ENCODE measurements at regions not wholly inside any gene's neighbourhood (a gene's known extent, or its start where the extent isn't known, plus 50 kb on each side); places are given as distances from the start of the nearest gene placed in this dataset.
"Not testable (repeated sequence)": the region's sequence is repeated elsewhere in the genome, so short reads cannot be mapped to it uniquely, and the experiment has no call there.

- H3K27ac ChIP-seq (ENCODE audit: low read depth, low read length, poor library complexity, severe bottlenecking) = no peak overlapping the region
- H3K4me1 ChIP-seq (ENCODE audit: insufficient read depth, low read length, severe bottlenecking) = no peaks in the 10 kb centered on the region
- H3K9me3 ChIP-seq (ENCODE audit: low read length) = no peaks in the 10 kb centered on the region
Measured at GRCh38 chr4:81781799-81782198, 310.1 kb upstream of the RASGEF1B start.

GRCh38 chr4:81777718-81778117, 306.0 kb upstream of the RASGEF1B start:
- not testable (repeated sequence) for H2AFZ ChIP-seq (ENCODE audit: low read length); H3K36me3 ChIP-seq (ENCODE audit: insufficient read depth, low read length); H3K9ac ChIP-seq (ENCODE audit: low read length); H3K27me3 ChIP-seq (ENCODE audit: insufficient read depth, low read length); H3K9me3 ChIP-seq (ENCODE audit: low read length); H3K27ac ChIP-seq (ENCODE audit: low read depth, low read length, poor library complexity, severe bottlenecking); H3K9me2 ChIP-seq (ENCODE audit: low read depth, low read length); H4K20me1 ChIP-seq (ENCODE audit: insufficient read depth, low read length); H3K79me2 ChIP-seq (ENCODE audit: insufficient read depth, low read length); H3K4me2 ChIP-seq (ENCODE audit: low read length); H3F3A ChIP-seq (ENCODE audit: insufficient read depth, low read length); H3K4me1 ChIP-seq (ENCODE audit: insufficient read depth, low read length, severe bottlenecking); H3K4me3 ChIP-seq (ENCODE audit: low read depth, low read length, poor library complexity, severe bottlenecking)

More at GRCh38 chr4:81781799-81782198, 310.1 kb upstream of the RASGEF1B start:
- Histone ChIP-seq H3K4me3 (ENCODE audit: low read depth, low read length, poor library complexity, severe bottlenecking) (no peak overlapping the region), H3K4me2 (ENCODE audit: low read length) (no peak overlapping the region), H3K9ac (ENCODE audit: low read length) (no peak overlapping the region), H3K27me3 (ENCODE audit: insufficient read depth, low read length) (no peaks in the 10 kb centered on the region), H3K36me3 (ENCODE audit: insufficient read depth, low read length) (no peaks in the 10 kb centered on the region; the same call in 1 of the 2 replicates), H4K20me1 (ENCODE audit: insufficient read depth, low read length) (no peaks in the 10 kb centered on the region), H2AFZ (ENCODE audit: low read length) (no peak overlapping the region), H3K79me2 (ENCODE audit: insufficient read depth, low read length) (no peaks in the 10 kb centered on the region), H3F3A (ENCODE audit: insufficient read depth, low read length) (no peaks in the 10 kb centered on the region), H3K9me2 (ENCODE audit: low read depth, low read length) (no peaks in the 10 kb centered on the region)
- TF ChIP-seq CTCF (IDR thresholded peaks at IDR 0.05; ENCODE audit: low read length) = no peak
- TF ChIP-seq EZH2 (IDR thresholded peaks at IDR 0.05; ENCODE audit: borderline replicate concordance, low read length) = no peak

GRCh38 chr4:81776794-81777193, 305.1 kb upstream of the RASGEF1B start:
- Histone ChIP-seq H3K27ac (ENCODE audit: low read depth, low read length, poor library complexity, severe bottlenecking) (no peak overlapping the region), H3K4me2 (ENCODE audit: low read length) (no peak overlapping the region), H2AFZ (ENCODE audit: low read length) (no peak overlapping the region), H3F3A (ENCODE audit: insufficient read depth, low read length) (no peaks in the 10 kb centered on the region), H3K9me2 (ENCODE audit: low read depth, low read length) (no peaks in the 10 kb centered on the region), H4K20me1 (ENCODE audit: insufficient read depth, low read length) (no peaks in the 10 kb centered on the region), H3K36me3 (ENCODE audit: insufficient read depth, low read length) (no peaks in the 10 kb centered on the region; the same call in 1 of the 2 replicates), H3K27me3 (ENCODE audit: insufficient read depth, low read length) (no peaks in the 10 kb centered on the region), H3K4me1 (ENCODE audit: insufficient read depth, low read length, severe bottlenecking) (no peaks in the 10 kb centered on the region), H3K79me2 (ENCODE audit: insufficient read depth, low read length) (no peaks in the 10 kb centered on the region), H3K9me3 (ENCODE audit: low read length) (no peaks in the 10 kb centered on the region), H3K4me3 (ENCODE audit: low read depth, low read length, poor library complexity, severe bottlenecking) (no peak overlapping the region), H3K9ac (ENCODE audit: low read length) (no peak overlapping the region)
- no peak for TF ChIP-seq EZH2 (IDR thresholded peaks at IDR 0.05; ENCODE audit: borderline replicate concordance, low read length)

GRCh38 chr4:81773557-81773956, 301.9 kb upstream of the RASGEF1B start:
- Histone ChIP-seq H3K4me2 (ENCODE audit: low read length) (no peak overlapping the region), H3K9ac (ENCODE audit: low read length) (no peak overlapping the region), H3K27ac (ENCODE audit: low read depth, low read length, poor library complexity, severe bottlenecking) (no peak overlapping the region), H3F3A (ENCODE audit: insufficient read depth, low read length) (no peaks in the 10 kb centered on the region), H3K9me2 (ENCODE audit: low read depth, low read length) (no peaks in the 10 kb centered on the region), H3K4me3 (ENCODE audit: low read depth, low read length, poor library complexity, severe bottlenecking) (no peak overlapping the region), H4K20me1 (ENCODE audit: insufficient read depth, low read length) (no peaks in the 10 kb centered on the region), H3K9me3 (ENCODE audit: low read length) (no peaks in the 10 kb centered on the region), H3K79me2 (ENCODE audit: insufficient read depth, low read length) (no peaks in the 10 kb centered on the region), H3K27me3 (ENCODE audit: insufficient read depth, low read length) (no peaks in the 10 kb centered on the region), H3K4me1 (ENCODE audit: insufficient read depth, low read length, severe bottlenecking) (no peaks in the 10 kb centered on the region), H2AFZ (ENCODE audit: low read length) (no peak overlapping the region), H3K36me3 (ENCODE audit: insufficient read depth, low read length) (no peaks in the 10 kb centered on the region; the same call in 1 of the 2 replicates)
- TF ChIP-seq CTCF (IDR thresholded peaks at IDR 0.05; ENCODE audit: low read length) (no peak), EZH2 (IDR thresholded peaks at IDR 0.05; ENCODE audit: borderline replicate concordance, low read length) (no peak)

Measured in OCI-LY1 (cell line).